ENCODE measurements at regions not wholly inside any gene's neighbourhood (a gene's known extent, or its start where the extent isn't known, plus 50 kb on each side); places are given as distances from the start of the nearest gene placed in this dataset.

GRCh38 chr17:77827511-77827910, 131.0 kb upstream of the TNRC6C start:
- Histone ChIP-seq H3K79me2 (ENCODE audit: low read length) (no peaks in the 10 kb centered on the region), H3K36me3 (replicated peaks; ENCODE audit: low read depth, low read length) (no peaks in the 10 kb centered on the region), H3K9ac (ENCODE audit: low read length) (no peak overlapping the region), H3K27me3 (ENCODE audit: low read depth, low read length) (peaks cover 6% of the 10 kb centered on the region; the same call in 1 of the 2 replicates), H3K27ac (ENCODE audit: low read length) (no peak overlapping the region), H4K20me1 (ENCODE audit: insufficient read depth, low read length) (no peaks in the 10 kb centered on the region), H3K4me1 (ENCODE audit: low read length) (no peaks in the 10 kb centered on the region), H3K4me2 (ENCODE audit: low read length) (no peak overlapping the region), H2AFZ (ENCODE audit: low read depth, low read length) (no peak overlapping the region), H3K4me3 (ENCODE audit: low read length) (no peak overlapping the region), H3K9me3 (ENCODE audit: insufficient read depth, low read length) (no peaks in the 10 kb centered on the region)
- TF ChIP-seq EZH2phosphoT487 (IDR thresholded peaks at IDR 0.05; ENCODE audit: low read depth) = no peak
- TF ChIP-seq, protein P1, sequence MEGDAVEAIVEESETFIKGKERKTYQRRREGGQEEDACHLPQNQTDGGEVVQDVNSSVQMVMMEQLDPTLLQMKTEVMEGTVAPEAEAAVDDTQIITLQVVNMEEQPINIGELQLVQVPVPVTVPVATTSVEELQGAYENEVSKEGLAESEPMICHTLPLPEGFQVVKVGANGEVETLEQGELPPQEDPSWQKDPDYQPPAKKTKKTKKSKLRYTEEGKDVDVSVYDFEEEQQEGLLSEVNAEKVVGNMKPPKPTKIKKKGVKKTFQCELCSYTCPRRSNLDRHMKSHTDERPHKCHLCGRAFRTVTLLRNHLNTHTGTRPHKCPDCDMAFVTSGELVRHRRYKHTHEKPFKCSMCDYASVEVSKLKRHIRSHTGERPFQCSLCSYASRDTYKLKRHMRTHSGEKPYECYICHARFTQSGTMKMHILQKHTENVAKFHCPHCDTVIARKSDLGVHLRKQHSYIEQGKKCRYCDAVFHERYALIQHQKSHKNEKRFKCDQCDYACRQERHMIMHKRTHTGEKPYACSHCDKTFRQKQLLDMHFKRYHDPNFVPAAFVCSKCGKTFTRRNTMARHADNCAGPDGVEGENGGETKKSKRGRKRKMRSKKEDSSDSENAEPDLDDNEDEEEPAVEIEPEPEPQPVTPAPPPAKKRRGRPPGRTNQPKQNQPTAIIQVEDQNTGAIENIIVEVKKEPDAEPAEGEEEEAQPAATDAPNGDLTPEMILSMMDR (IDR thresholded peaks at IDR 0.05; ENCODE audit: low read depth, low read length) = no peak

GRCh38 chr17:77828749-77829539, 129.6 kb upstream of the TNRC6C start:
- peaks cover 13% of the 10 kb centered on the region for H3K27me3 ChIP-seq (ENCODE audit: low read depth, low read length)
- H3K36me3 ChIP-seq (replicated peaks; ENCODE audit: low read depth, low read length) = no peaks in the 10 kb centered on the region
- H3K4me3 ChIP-seq (ENCODE audit: low read length) = no peak overlapping the region
- H3K9me3 ChIP-seq (ENCODE audit: insufficient read depth, low read length) = no peaks in the 10 kb centered on the region
- no peaks in the 10 kb centered on the region for H4K20me1 ChIP-seq (ENCODE audit: insufficient read depth, low read length)
- TF ChIP-seq EZH2phosphoT487 (IDR thresholded peaks at IDR 0.05; ENCODE audit: low read depth) = no peak
- TF ChIP-seq, protein P1 (IDR thresholded peaks at IDR 0.05; ENCODE audit: low read depth, low read length) = no peak
- no peaks in the 10 kb centered on the region for H3K79me2 ChIP-seq (ENCODE audit: low read length)
- H3K4me1 ChIP-seq (ENCODE audit: low read length) = peaks cover 5% of the 10 kb centered on the region
- no peak overlapping the region for H3K9ac ChIP-seq (ENCODE audit: low read length)
- H2AFZ ChIP-seq (ENCODE audit: low read depth, low read length) = no peak overlapping the region
- no peak overlapping the region for H3K4me2 ChIP-seq (ENCODE audit: low read length)
- no peak overlapping the region for H3K27ac ChIP-seq (ENCODE audit: low read length)

GRCh38 chr17:77829843-77830799, 128.4 kb upstream of the TNRC6C start:
- no peak overlapping the region for H3K9ac ChIP-seq (ENCODE audit: low read length)
- no peak overlapping the region for H3K4me2 ChIP-seq (ENCODE audit: low read length)
- H3K9me3 ChIP-seq (ENCODE audit: insufficient read depth, low read length) = no peaks in the 10 kb centered on the region
- H2AFZ ChIP-seq (ENCODE audit: low read depth, low read length) = no peak overlapping the region
- no peaks in the 10 kb centered on the region for H3K36me3 ChIP-seq (replicated peaks; ENCODE audit: low read depth, low read length)
- peaks cover 25% of the 10 kb centered on the region for H3K27me3 ChIP-seq (ENCODE audit: low read depth, low read length)
- H3K79me2 ChIP-seq (ENCODE audit: low read length) = no peaks in the 10 kb centered on the region
- H3K4me1 ChIP-seq (ENCODE audit: low read length) = peaks cover 9% of the 10 kb centered on the region
- TF ChIP-seq, protein P1 (IDR thresholded peaks at IDR 0.05; ENCODE audit: low read depth, low read length) = no peak
- TF ChIP-seq EZH2phosphoT487 (IDR thresholded peaks at IDR 0.05; ENCODE audit: low read depth) = no peak
- H3K4me3 ChIP-seq (ENCODE audit: low read length) = no peak overlapping the region
- H3K27ac ChIP-seq (ENCODE audit: low read length) = no peak overlapping the region
- no peaks in the 10 kb centered on the region for H4K20me1 ChIP-seq (ENCODE audit: insufficient read depth, low read length)

Data from OCI-LY3 (cell line).